ENCODE measurements at regions not wholly inside any gene's neighbourhood (a gene's known extent, or its start where the extent isn't known, plus 50 kb on each side); places are given as distances from the start of the nearest gene placed in this dataset.

GRCh38 chr11:42179216-42179615 is 719.8 kb upstream of the LRRC4C start:
- Histone ChIP-seq H3K4me1 (ENCODE audit: low read depth) (no peaks in the 10 kb centered on the region), H3K27ac (no peak overlapping the region), H3K9me3 (ENCODE audit: low read depth) (no peaks in the 10 kb centered on the region), H3K27me3 (no peaks in the 10 kb centered on the region), H3K4me3 (no peak overlapping the region), H3K36me3 (no peaks in the 10 kb centered on the region)
- DNase-seq (ENCODE audit: low read depth in 1 of 2, low spot score in 1 of 2) = no peak
- TF ChIP-seq CTCF (IDR thresholded peaks at IDR 0.05; ENCODE audit: low read depth, low read length) = no peak

GRCh38 chr11:42195289-42196013 is 736.0 kb upstream of the LRRC4C start:
- H3K4me3 ChIP-seq = no peak overlapping the region
- H3K9me3 ChIP-seq (ENCODE audit: low read depth) = no peaks in the 10 kb centered on the region
- H3K27ac ChIP-seq = no peak overlapping the region
- TF ChIP-seq CTCF (IDR thresholded peaks at IDR 0.05; ENCODE audit: low read depth, low read length) = no peak
- no peaks in the 10 kb centered on the region for H3K36me3 ChIP-seq
- no peaks in the 10 kb centered on the region for H3K4me1 ChIP-seq (ENCODE audit: low read depth)
- no peaks in the 10 kb centered on the region for H3K27me3 ChIP-seq
- no peak for DNase-seq (ENCODE audit: low read depth in 1 of 2, low spot score in 1 of 2)

- TF ChIP-seq CTCF (IDR thresholded peaks at IDR 0.05; ENCODE audit: low read depth, low read length) = no peak
- H3K9me3 ChIP-seq (ENCODE audit: low read depth) = no peaks in the 10 kb centered on the region
- H3K36me3 ChIP-seq = no peaks in the 10 kb centered on the region
- no peak overlapping the region for H3K27ac ChIP-seq
- DNase-seq (ENCODE audit: low read depth in 1 of 2, low spot score in 1 of 2) = no peak
- H3K27me3 ChIP-seq = no peaks in the 10 kb centered on the region
- no peak overlapping the region for H3K4me3 ChIP-seq
- no peaks in the 10 kb centered on the region for H3K4me1 ChIP-seq (ENCODE audit: low read depth)
These were observed 740.9 kb upstream of the LRRC4C start for GRCh38 chr11:42200311-42200710.

- TF ChIP-seq CTCF (IDR thresholded peaks at IDR 0.05; ENCODE audit: low read depth, low read length) = no peak
- H3K9me3 ChIP-seq (ENCODE audit: low read depth) = no peaks in the 10 kb centered on the region
- no peaks in the 10 kb centered on the region for H3K4me1 ChIP-seq (ENCODE audit: low read depth)
- no peaks in the 10 kb centered on the region for H3K36me3 ChIP-seq
- H3K27ac ChIP-seq = no peak overlapping the region
- no peak overlapping the region for H3K4me3 ChIP-seq
- DNase-seq (ENCODE audit: low read depth in 1 of 2, low spot score in 1 of 2) = no peak
- H3K27me3 ChIP-seq = no peaks in the 10 kb centered on the region
These were observed 742.2 kb upstream of the LRRC4C start for GRCh38 chr11:42201603-42202148.

GRCh38 chr11:42205518-42205917 is 746.1 kb upstream of the LRRC4C start:
- no peaks in the 10 kb centered on the region for H3K36me3 ChIP-seq
- no peaks in the 10 kb centered on the region for H3K9me3 ChIP-seq (ENCODE audit: low read depth)
- no peaks in the 10 kb centered on the region for H3K27me3 ChIP-seq
- TF ChIP-seq CTCF (IDR thresholded peaks at IDR 0.05; ENCODE audit: low read depth, low read length) = no peak
- H3K27ac ChIP-seq = no peak overlapping the region
- DNase-seq (ENCODE audit: low read depth in 1 of 2, low spot score in 1 of 2) = no peak
- H3K4me3 ChIP-seq = no peak overlapping the region
- no peaks in the 10 kb centered on the region for H3K4me1 ChIP-seq (ENCODE audit: low read depth)

All from cardiac muscle cell (in vitro differentiated cells and primary cell).